Activated T-helper 2 cell treated with anti-CD3 and anti-CD28 coated beads, Interferon-gamma antibody, Interleukin-2, Interleukin-4, amounts not matched to agents 10 μg/mL and 5 μg/mL and 100 μg/mL, durations not matched to agents 14 hours and 24 hours and 36 hours (primary cell): ENCODE measurements at regions not wholly inside any gene's neighbourhood (a gene's known extent, or its start where the extent isn't known, plus 50 kb on each side); places are given as distances from the start of the nearest gene placed in this dataset.
"Not testable (repeated sequence)": the region's sequence is repeated elsewhere in the genome, so short reads cannot be mapped to it uniquely, and the experiment has no call there.

Experiments used
- DNase-seq: peaks from one replicate; pipeline ENCODE4 v3.0.0; 2021; ENCODE audit warnings: low spot score
- H3K27ac Mint-ChIP-seq: one replicate; pipeline ENCODE4 v1.8.0; 2021; ENCODE audit warnings: mixed read lengths
- H3K27me3 Mint-ChIP-seq: one replicate; pipeline ENCODE4 v1.8.0; 2021; ENCODE audit warnings: low read depth, mixed read lengths
- H3K36me3 Mint-ChIP-seq: one replicate; pipeline ENCODE4 v1.8.0; 2021; ENCODE audit warnings: low read depth, mixed read lengths
- H3K4me1 Mint-ChIP-seq: one replicate; pipeline ENCODE4 v1.8.0; 2021; ENCODE audit warnings: low read depth, mixed read lengths
- H3K4me3 Mint-ChIP-seq: one replicate; pipeline ENCODE4 v1.8.0; 2021; ENCODE audit warnings: low read depth, mild to moderate bottlenecking, moderate library complexity, mixed read lengths
- H3K9me3 Mint-ChIP-seq: one replicate; pipeline ENCODE4 v1.8.0; 2021; ENCODE audit warnings: mixed read lengths
- intact Hi-C: fragments of 100-400 bp; cut with micrococcal nuclease; formaldehyde crosslinking; loops from one replicate; pipeline ENCODE4 v1.15.1; 2023

GRCh38 chr1:60716472-60716871 is 365.9 kb upstream of the NFIA start:
- no peak for DNase-seq
- H3K4me3 Mint-ChIP-seq = no peak overlapping the region

DNA sequence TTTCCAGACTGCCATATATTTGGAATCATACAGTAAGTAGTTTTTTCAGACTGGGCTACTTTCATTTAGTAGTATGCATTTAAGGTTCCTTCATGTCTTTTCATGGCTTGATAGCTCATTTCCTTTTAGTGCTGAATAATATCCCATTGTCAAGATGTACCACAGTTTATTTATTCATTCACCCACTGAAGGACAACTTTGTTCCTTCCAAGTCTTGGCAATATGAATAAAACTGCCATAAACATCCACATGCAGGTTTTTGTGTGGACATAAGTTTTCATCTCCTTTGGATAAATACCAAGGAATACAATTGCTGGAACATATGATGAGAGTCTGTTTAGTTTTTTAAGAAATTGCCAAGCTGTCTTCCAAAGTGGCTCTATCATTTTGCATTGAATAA is 366.4 kb upstream of the NFIA start:
- intact Hi-C loops = no loop called here
- DNase-seq = no peak
- H3K27me3 Mint-ChIP-seq = no peaks in the 10 kb centered on the region
- H3K4me3 Mint-ChIP-seq = no peak overlapping the region
- no peaks in the 10 kb centered on the region for H3K9me3 Mint-ChIP-seq
- no peak overlapping the region for H3K27ac Mint-ChIP-seq
- H3K4me1 Mint-ChIP-seq = no peaks in the 10 kb centered on the region
- no peaks in the 10 kb centered on the region for H3K36me3 Mint-ChIP-seq

More at GRCh38 chr1:60716472-60716871, 365.9 kb upstream of the NFIA start:
- Mint-ChIP-seq H3K27me3 (no peaks in the 10 kb centered on the region), H3K27ac (no peak overlapping the region), H3K36me3 (no peaks in the 10 kb centered on the region), H3K9me3 (no peaks in the 10 kb centered on the region), H3K4me1 (no peaks in the 10 kb centered on the region)
- intact Hi-C loops = no loop called here

DNA sequence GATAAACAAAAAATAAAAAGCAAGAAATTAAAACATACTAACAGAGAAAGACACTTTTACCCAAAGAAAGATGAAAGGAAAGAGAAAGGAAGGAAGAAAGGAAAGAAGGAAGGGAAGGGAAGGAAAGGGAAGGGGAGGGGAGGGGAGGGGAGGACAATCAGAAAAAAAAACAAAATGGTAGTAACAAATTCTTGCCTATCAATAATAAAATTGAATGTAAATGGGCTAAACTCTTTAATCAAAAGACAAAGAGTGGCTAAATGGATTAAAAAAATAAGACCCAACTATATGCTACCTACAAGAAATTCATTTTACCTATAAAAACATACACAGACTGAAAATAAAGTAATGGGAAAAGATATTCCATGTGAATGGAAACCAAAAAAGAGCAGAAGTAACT is 372.9 kb upstream of the NFIA start:
- Mint-ChIP-seq H3K27me3 (no peaks in the 10 kb centered on the region), H3K36me3 (no peaks in the 10 kb centered on the region), H3K4me1 (no peaks in the 10 kb centered on the region), H3K27ac (no peak overlapping the region), H3K9me3 (no peaks in the 10 kb centered on the region), H3K4me3 (no peak overlapping the region)
- intact Hi-C loops = no loop called here
- DNase-seq = no peak

GRCh38 chr1:60705026-60705425 is 377.3 kb upstream of the NFIA start:
- no peaks in the 10 kb centered on the region for H3K9me3 Mint-ChIP-seq
- no peak overlapping the region for H3K4me3 Mint-ChIP-seq
- H3K36me3 Mint-ChIP-seq = no peaks in the 10 kb centered on the region
- DNase-seq = no peak
- intact Hi-C loops = no loop called here
- no peaks in the 10 kb centered on the region for H3K4me1 Mint-ChIP-seq
- H3K27ac Mint-ChIP-seq = no peak overlapping the region
- H3K27me3 Mint-ChIP-seq = no peaks in the 10 kb centered on the region

DNA sequence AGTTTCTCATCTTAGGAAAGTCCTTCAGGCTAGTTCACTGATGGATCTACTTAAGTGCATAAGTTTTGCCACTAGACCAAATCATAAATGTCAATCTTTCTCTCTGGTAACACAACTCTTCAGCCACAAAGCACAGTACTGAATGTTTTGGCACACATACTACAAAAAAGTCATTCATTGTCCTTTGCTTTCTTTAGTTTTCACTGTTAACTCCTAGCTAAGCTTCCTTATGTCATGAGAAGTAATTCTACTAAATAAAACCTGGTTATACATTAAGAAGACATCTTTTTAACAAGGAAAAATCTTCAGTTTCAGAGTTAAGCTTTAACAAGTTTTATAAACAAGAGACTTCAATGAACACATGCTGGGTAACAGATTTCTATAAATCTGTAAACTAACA is 379.2 kb upstream of the NFIA start:
- DNase-seq = no peak
- Mint-ChIP-seq H3K36me3 (no peaks in the 10 kb centered on the region), H3K27ac (no peak overlapping the region), H3K9me3 (no peaks in the 10 kb centered on the region), H3K27me3 (no peaks in the 10 kb centered on the region), H3K4me1 (no peaks in the 10 kb centered on the region), H3K4me3 (no peak overlapping the region)
- intact Hi-C loops = no loop called here

- no peaks in the 10 kb centered on the region for H3K36me3 Mint-ChIP-seq
- H3K9me3 Mint-ChIP-seq = no peaks in the 10 kb centered on the region
- DNase-seq = no peak
- intact Hi-C loops = no loop called here
- no peaks in the 10 kb centered on the region for H3K27me3 Mint-ChIP-seq
- H3K4me1 Mint-ChIP-seq = no peaks in the 10 kb centered on the region
- H3K27ac Mint-ChIP-seq = no peak overlapping the region
- H3K4me3 Mint-ChIP-seq = no peak overlapping the region
These were observed 383.0 kb upstream of the NFIA start for GRCh38 chr1:60699325-60699724.

GRCh38 chr1:60697204-60697994 is 385.0 kb upstream of the NFIA start:
- Mint-ChIP-seq H3K27me3 (no peaks in the 10 kb centered on the region), H3K4me3 (no peak overlapping the region), H3K4me1 (no peaks in the 10 kb centered on the region), H3K36me3 (no peaks in the 10 kb centered on the region), H3K27ac (no peak overlapping the region), H3K9me3 (no peaks in the 10 kb centered on the region)
- no peak for DNase-seq
- intact Hi-C loops = no loop called here

DNA sequence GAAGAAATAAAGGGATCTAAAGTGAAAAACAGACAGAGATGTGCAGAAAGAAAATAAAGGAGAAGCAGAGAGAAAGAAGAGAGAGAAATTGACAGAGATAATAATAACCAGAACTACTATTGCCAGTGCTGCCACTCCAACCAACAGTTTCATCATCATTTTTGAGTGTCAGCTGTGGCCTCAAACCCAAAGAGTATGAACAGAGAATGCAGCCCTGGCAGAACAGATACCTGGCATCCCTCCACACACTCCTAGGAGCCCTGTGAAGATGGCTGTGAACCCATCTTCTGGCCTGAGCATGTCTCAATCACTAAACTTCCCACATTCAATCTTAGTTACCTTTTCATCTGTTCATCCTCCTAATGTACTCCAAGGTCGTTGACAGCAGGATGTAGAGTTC is 385.8 kb upstream of the NFIA start:
- Mint-ChIP-seq H3K4me1 (no peaks in the 10 kb centered on the region), H3K4me3 (no peak overlapping the region), H3K36me3 (no peaks in the 10 kb centered on the region), H3K27ac (no peak overlapping the region), H3K9me3 (no peaks in the 10 kb centered on the region), H3K27me3 (no peaks in the 10 kb centered on the region)
- DNase-seq = no peak
- intact Hi-C loops = no loop called here

- intact Hi-C loops = no loop called here
- H3K27me3 Mint-ChIP-seq = no peaks in the 10 kb centered on the region
These were observed 386.6 kb upstream of the NFIA start for GRCh38 chr1:60695716-60696171.

DNA sequence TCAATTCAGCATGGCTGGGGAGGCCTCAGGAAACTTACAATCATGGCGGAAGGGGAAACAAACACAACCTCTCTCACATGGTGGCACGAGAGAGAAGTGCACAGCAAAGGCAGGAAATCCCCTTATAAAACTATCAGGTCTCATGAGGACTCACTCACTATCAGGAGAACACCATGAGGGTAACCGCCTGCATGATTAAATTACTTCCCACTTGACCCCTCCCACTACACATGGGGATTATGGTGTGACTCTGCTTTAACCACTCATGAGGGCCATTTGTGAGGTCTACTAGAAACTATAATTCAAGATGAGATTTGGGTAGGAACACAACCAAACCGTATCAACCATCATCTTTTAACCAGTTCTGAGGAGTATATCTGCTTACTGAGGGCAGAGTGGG is 387.4 kb upstream of the NFIA start:
- Mint-ChIP-seq H3K4me1 (no peaks in the 10 kb centered on the region), H3K4me3 (no peak overlapping the region), H3K9me3 (no peaks in the 10 kb centered on the region), H3K27me3 (no peaks in the 10 kb centered on the region), H3K27ac (no peak overlapping the region), H3K36me3 (no peaks in the 10 kb centered on the region)
- DNase-seq = no peak
- intact Hi-C loops = no loop called here

More at GRCh38 chr1:60695716-60696171, 386.6 kb upstream of the NFIA start:
- H3K9me3 Mint-ChIP-seq = no peaks in the 10 kb centered on the region
- no peaks in the 10 kb centered on the region for H3K36me3 Mint-ChIP-seq
- H3K27ac Mint-ChIP-seq = no peak overlapping the region
- DNase-seq = no peak
- no peaks in the 10 kb centered on the region for H3K4me1 Mint-ChIP-seq
- H3K4me3 Mint-ChIP-seq = no peak overlapping the region

DNA sequence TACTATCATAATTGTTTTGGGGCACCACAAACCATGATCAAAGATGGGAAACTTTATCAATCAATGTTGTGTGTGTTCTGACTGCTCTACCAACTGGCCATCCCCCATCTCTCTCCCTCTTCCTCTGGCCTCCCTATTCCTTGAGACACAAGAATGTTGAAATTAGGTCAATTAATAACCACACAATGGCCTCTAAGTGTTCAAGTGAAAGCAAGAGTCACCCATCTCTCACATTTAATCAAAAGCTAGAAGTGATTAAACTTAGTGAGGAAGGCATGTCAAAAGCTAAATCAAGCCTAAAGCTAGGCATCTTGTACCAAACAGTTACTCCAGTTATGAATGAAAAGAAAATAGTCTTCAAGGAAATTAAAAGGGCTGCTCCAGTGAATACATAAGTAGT is 390.3 kb upstream of the NFIA start:
- intact Hi-C loops = no loop called here
- no peak for DNase-seq
- Mint-ChIP-seq H3K27ac (no peak overlapping the region), H3K4me1 (no peaks in the 10 kb centered on the region), H3K27me3 (no peaks in the 10 kb centered on the region), H3K9me3 (peaks cover 7% of the 10 kb centered on the region), H3K36me3 (no peaks in the 10 kb centered on the region), H3K4me3 (no peak overlapping the region)

GRCh38 chr1:60688221-60688620 is 394.1 kb upstream of the NFIA start:
- H3K9me3 Mint-ChIP-seq, H3K27me3 Mint-ChIP-seq, H3K36me3 Mint-ChIP-seq, H3K4me3 Mint-ChIP-seq, intact Hi-C loops, H3K27ac Mint-ChIP-seq, H3K4me1 Mint-ChIP-seq, DNase-seq: not testable (repeated sequence)

DNA sequence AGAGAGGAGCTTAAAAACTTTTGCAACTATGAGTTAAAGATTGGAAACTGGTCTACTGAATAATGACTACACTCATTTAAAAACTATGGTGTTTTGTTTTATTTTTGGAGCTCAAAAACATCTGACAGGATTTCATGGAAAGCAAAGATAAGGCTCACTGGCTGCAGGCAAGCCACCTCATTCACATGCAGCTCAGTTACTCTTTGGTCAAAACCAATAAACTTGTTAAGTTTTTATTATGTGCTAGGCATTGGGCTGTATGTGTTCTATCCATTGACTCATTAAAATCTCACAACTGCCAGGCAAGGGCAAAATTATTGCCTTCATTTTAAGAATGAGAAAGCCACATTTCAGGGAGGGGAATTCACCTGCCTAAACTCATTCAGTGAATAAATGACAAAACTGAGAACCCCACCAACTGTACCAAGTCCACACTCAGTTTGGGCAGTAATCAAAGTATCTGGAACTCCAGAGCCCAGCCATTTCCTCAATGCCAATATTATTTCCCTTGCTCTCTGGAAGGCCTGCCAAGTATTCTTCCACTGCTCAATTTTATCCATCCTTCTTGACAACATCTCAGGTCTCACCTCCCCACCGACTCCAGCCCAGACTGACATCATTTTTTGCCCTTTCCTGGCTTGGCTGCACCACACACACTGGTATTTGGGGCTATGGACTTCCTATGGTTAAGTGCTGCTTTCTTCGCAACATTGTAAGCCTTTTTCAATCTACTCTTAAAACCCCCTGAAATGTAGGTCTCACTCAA is 401.1 kb upstream of the NFIA start:
- H3K36me3 Mint-ChIP-seq = no peaks in the 10 kb centered on the region

More for the DNA sequence above, 401.1 kb upstream of the NFIA start:
- Mint-ChIP-seq H3K27ac (no peak overlapping the region), H3K4me1 (no peaks in the 10 kb centered on the region), H3K27me3 (no peaks in the 10 kb centered on the region), H3K4me3 (no peak overlapping the region), H3K9me3 (no peaks in the 10 kb centered on the region)
- intact Hi-C loops = no loop called here
- no peak for DNase-seq
